LNCAP (cell line): ENCODE measurements at regions not wholly inside any gene's neighbourhood (a gene's known extent, or its start where the extent isn't known, plus 50 kb on each side); places are given as distances from the start of the nearest gene placed in this dataset.

Experiments used
- CTCF ChIP-seq: fragments of 450-650 bp; IDR thresholded peaks from 2 replicates; pipeline ENCODE4 v1.5.1; 2017; ENCODE audit warnings: mild to moderate bottlenecking

- TF ChIP-seq CTCF = no peak
These were observed 421.2 kb upstream of the NWD2 start for GRCh38 chr4:36823199-36823967.

GRCh38 chr4:36824682-36825081 lies 419.9 kb upstream of the NWD2 start:
- peak; percentile 32; the same call in 1 of the 2 replicates for TF ChIP-seq CTCF

- TF ChIP-seq CTCF = no peak
These were observed 409.3 kb upstream of the NWD2 start for GRCh38 chr4:36835246-36835645.

- TF ChIP-seq CTCF = no peak
These were observed 402.8 kb upstream of the NWD2 start for GRCh38 chr4:36841583-36842326.

- no peak for TF ChIP-seq CTCF
These were observed 400.1 kb upstream of the NWD2 start for GRCh38 chr4:36844448-36844847.

GRCh38 chr4:36852856-36853255 lies 391.7 kb upstream of the NWD2 start:
- TF ChIP-seq CTCF = no peak

- no peak for TF ChIP-seq CTCF
These were observed 390.0 kb upstream of the NWD2 start for GRCh38 chr4:36854554-36854953.
